OCI-LY1 (cell line): ENCODE measurements at regions not wholly inside any gene's neighbourhood (a gene's known extent, or its start where the extent isn't known, plus 50 kb on each side); places are given as distances from the start of the nearest gene placed in this dataset.

Experiments used
- CTCF ChIP-seq: fragments of 200-600 bp; sonication (generic), shearing (Covaris generic); IDR thresholded peaks from 2 replicates; pipeline ENCODE4 v1.5.1; 2017; ENCODE audit warnings: mild to moderate bottlenecking, antibody characterized with exemption, low read length, moderate library complexity, mixed read lengths
- EZH2 ChIP-seq: fragments of 200-600 bp; sonication (generic), shearing (Covaris generic); IDR thresholded peaks from 2 replicates; pipeline ENCODE4 v1.8.0; 2017; ENCODE audit warnings: borderline replicate concordance, mixed run types, mild to moderate bottlenecking, antibody characterized with exemption, low read length, moderate library complexity, mixed read lengths

DNA sequence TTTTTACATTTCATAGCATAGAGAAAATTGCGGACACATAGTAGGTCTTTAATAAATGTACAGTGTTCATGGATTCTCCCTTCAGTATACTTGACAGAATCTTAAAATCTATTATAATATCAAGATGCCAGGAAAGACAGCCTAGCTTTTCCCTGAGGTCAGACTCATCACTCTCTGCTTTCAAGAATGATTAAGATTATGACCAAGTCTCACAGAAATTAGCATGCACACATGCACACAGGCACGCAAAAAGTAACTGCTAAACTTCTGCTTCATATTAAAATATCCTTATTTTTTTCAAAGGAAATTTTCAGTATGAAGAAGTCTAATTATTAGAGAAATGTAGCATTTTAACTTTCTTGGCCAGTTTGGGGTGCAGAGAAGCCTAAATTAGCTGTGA is 493.8 kb upstream of the NECTIN3 start:
- TF ChIP-seq CTCF (no peak), EZH2 (no peak)
